ENCODE measurements at regions not wholly inside any gene's neighbourhood (a gene's known extent, or its start where the extent isn't known, plus 50 kb on each side); places are given as distances from the start of the nearest gene placed in this dataset.
A peak's percentile ranks its signal among the peaks of the same experiment; 100 is the strongest.

DNA sequence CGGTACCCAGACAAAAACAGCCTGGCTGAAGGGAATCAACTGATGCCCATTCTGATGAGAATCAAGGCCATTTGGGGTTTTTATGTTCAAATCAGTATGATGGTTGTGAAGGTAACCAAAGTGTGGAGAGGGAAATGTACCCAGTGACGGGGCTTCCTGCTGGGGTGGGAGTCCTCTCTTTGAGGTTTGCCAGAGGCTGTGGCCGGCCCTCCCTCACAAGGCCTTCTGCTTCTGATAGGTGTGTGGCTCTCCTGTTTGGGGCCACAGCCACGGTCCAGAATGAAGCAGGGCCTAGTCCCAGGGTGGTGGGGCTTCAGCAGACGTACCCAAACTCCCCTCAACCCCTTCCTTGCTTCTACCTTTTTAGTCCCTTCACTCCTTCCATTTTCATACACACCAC lies 86.7 kb upstream of the NAA20 start:
- DNase-seq = no peak

DNA sequence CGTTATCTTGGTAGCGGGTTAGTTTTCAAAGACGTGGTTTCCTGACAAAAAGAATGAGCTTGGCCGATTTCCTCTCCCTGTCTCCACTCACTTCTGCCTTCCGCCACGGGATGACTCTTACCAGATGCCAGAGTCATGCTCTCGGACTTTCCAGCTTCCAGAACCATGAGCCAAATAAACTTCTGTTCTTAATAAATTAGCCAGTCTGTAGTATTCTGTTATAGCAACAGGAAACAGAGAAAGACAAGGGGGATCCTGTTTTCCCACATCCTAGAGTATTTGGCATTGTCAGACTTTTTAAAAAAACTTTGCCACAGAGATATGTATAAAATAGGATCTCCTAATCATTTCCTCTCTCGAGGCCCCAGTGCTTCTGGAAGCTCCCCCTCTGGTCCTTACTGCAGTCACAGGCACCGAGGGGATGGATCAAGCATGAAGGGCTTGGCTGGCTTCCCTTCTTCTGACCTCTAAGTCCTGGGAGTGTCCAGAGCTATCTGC lies 84.9 kb upstream of the NAA20 start:
- DNase-seq = no peak

DNA sequence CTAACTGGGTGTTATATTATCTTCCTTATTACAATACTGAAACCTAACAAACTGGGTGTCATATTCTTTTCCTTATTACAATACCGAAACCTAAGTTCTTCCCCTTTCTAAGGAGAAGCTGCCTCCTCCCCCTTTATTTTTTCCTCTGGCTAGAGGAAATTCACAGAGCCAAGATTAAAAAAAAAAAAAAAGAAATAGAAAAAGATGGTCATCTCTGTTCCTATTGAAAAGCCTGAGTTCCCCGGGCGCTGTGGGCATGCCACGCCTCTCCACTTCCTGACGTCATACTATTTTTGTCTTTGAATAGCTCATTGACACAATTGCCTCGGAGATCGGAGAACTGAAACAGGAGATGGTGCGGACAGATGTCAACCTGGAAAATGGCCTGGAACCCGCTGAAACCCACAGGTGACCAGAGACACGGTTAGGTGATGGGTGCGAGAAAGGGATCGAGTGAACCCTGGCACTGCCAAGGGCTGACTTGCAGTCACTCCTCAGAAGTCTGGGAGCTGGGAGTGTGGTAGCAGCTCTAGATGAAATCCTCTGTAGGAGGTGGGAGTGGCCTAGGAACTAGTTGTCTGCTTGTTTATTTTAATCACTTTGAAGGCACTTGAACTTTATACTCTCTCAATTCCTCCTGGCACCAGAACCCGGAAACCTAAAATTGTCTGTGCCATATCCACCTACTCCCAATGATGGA lies 82.2 kb upstream of the NAA20 start:
- peak in 1 of 6 experiments; percentile 1 for DNase-seq

DNA sequence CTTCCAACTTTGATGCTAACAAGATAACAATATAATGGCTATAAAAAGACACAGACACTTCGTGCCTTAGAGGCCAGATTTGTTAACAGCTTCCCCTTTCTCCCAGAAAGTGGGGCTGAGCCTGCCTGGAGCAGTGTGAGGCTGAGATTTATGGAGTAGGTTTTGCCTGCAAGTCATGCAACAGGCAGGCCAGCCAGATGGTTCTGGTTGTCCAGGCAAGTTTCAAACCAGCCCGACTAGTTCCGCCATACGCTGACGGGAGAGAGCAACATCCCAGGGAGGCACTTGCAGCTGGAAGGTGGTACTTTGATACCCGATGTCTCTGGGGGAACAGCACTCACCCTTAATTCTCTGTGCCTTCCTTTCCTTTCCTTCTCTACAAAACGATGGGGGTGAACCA lies 81.3 kb upstream of the NAA20 start:
- DNase-seq = no peak

DNA sequence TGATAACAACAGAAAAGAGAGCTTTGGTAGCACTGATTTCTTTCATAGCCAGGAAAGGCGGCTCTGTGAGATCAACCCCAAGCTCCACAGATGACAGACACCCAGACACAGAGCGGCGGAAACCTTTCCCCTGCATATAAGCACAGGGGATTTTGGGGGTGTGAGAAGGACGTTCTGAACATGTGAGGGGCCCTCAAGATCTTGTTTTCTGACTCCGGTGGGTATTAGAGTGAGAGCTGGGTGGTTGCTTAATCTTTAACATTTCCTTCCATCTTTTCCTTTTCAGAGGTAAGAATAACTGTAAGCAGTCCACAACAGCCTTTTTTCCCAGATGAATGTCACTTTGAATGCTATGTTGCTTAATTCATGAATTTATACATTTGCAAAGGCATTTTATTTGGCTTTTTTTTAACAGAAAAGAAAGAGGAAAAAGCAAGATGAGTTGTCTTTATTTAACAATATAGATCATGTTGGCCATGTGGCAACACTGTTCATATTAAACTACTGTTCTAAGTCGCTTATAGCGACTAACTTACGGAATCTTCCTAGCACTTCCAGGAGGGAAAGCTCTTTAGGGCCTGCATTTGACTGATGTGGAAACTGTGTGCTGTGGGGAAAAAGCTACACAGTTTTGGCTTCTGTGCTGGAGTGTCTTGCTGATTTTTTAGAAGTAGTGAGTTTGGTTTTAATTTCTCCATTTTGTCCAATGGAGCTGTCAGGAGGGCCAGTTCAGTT lies 80.5 kb upstream of the NAA20 start:
- no peak for DNase-seq

DNA sequence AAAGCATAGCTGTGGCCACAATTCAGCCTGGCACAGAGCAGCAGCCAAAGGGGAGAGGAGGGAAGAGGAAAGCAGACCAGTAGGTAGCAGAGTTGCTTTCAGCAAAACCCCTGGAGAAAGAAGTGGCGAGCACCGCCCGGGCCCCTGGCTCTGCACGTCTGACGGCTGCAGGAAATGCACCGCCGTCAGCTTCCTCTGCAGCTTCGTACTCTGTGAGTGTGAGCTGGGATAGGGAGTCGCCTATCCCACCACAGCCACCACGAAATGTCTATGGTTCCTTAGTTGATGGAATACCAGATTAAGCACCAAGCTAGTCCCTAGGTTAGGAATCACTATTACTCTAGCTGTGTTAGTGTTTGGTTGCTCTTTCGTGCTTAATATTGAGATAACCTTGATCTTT lies 79.9 kb upstream of the NAA20 start:
- DNase-seq = peak in 2 of 6 experiments; percentile 6 to 23

DNA sequence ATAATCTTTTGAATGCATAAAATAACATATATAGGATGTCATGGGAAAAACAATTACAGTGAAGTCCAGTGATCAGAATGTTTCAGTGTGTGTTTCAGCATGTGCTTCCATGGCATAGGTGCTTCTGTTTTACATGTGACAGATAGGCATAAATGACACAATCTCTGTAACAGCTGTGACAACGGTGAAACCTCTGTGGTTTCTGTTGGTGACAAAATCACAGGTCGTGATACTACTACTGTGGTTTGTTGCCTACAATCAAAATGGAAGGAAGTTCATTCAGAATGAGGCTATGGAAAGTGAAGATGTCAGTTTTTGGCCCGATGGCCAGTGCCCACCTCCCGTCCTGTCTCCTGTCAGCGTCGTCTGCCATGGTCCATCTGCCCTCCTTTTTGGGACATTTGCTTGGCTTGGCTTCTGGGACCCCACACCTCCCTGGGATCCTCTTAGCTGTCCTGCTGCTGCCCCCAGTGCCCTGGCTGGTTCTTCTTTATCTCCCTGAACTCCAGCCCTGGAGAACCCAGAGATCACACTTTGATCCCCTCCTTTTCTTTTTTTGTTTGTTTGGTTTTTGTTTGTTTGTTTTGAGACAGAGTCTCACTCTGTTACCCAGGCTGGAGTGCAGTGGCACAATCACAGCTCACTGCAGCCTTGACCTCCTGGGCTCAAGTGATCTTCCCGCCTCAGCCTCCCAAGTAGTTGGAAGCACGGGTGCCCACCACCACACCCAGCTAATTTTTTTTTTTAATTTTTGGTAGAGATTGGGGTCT lies 79.3 kb upstream of the NAA20 start:
- DNase-seq = peak in 2 of 6 experiments; percentile 8 to 23

DNA sequence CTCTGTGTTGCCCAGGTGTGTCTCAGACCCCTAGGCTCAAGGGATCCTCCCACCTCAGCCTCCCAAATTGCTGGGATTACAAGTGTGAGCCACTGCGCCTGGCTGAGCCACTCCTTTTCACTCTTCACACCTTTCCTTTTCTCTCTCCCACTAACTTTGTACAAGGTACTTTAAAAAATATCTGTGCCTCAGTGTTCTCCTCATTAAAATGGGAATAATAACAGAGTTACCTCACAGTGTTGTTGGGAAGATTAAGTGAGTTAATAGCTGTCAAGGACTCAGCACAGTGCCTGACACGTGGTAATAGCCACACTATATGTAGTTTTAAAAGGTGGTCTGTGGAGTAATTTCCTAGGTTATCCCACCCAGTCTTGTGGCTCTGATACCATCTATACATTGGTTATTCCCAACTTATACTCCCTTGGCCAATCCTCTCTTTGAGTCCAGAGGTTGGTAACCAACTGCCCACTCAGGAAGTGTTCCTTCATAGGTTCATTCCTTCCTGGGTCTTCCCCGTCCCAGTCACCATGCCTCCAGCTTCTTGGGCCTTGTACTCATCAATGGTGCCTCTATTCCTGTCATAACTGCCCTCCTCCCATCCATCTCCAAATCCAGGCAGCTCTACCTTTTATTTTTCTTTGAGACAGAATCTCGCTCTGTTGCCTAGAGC lies 78.6 kb upstream of the NAA20 start:
- DNase-seq = no peak

DNA sequence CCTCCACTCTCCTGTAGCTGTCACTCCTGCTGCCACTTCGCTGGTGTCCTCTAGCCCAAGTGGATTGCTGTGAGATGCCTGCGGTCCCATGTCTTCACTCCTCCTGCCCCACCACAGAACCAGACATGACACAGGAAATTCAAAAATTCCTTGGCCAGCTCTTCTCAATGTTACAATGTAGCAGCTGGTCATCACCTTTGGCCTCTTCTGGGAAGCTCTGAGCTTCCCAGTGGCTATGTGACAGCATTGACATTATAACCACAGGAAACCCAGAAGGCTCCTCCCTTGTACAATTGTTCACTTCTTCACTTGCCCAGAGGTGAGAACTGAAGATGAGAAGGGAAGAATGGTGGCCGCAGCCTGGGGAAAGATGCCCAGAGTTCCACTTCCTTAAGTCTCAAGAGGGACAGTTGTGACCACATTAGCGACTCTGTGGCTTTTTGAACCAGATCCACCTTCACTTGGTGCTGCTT lies 76.1 kb upstream of the NAA20 start:
- no peak for DNase-seq

DNA sequence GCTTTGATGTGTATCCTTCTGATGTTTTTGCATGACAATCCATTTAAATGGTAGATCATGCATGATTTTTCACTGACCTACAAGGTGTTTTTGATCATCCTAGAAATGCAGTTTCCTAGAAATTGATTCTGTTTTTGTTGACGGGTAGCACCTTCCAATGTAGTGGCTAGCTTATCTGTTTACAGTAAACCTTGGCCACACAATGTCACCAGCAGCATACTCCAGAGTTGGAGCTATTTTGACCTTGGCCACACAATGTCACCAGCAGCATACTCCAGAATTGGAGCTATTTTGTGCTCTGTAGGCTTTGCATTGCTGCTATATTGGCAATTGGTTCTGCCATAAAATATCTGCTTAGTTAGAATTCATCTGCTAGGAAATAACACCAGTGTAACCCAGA lies 74.6 kb upstream of the NAA20 start:
- DNase-seq = no peak

DNA sequence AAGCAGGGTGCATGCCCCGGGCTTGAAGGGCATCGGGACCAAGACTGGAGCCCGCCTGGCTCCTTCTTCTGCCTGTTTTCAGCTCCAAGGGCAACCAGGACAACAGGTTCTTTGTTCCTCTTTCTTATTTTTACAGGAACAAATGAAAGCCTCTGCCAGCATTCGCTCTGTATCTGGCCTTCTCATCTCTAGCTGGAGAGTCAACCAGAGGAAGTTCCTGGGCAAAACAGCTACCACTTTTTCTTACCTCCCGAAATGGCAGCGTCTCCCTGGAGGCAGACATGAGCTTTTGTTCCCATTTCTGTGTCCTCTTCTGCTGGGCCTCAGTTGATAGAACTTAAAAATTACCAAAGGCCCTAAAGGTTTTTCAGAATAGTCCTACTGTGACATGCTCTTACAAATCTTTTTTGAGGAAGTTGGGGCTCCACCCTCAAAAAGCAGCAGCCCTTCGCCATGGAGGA lies 74.1 kb upstream of the NAA20 start:
- no peak for DNase-seq

DNA sequence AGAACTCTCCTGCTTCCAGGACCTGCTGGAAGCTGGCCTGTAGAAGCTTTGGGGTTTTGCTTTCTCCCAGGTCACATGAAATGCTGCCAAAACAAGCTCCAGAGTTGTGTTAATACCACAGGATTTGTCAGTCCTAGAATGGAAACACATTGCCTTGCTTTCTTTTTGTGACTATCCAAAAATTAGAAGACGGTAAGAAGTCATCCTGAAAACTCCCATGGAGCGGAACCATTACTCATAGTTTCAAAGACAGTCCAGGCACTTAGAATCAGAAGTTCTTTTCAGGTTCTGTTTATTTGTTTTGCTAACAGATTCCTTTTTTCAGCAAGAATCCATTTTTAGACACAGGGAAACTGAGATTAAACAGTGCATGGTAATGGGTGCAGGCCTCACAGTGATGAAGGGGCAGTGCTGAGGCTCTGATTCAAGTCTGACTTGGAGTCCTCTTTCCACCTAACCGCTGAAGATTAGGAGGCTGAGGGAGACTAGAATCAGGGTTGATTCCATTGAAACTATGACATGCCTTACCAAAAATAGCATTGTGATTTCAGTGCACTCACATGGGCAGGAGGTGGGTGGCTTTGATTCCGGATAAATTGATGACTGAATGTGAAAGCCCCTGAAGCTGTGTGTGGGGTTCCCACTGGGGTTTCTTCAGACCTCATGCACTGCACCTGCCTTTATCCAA lies 72.2 kb upstream of the NAA20 start:
- no peak for DNase-seq

DNA sequence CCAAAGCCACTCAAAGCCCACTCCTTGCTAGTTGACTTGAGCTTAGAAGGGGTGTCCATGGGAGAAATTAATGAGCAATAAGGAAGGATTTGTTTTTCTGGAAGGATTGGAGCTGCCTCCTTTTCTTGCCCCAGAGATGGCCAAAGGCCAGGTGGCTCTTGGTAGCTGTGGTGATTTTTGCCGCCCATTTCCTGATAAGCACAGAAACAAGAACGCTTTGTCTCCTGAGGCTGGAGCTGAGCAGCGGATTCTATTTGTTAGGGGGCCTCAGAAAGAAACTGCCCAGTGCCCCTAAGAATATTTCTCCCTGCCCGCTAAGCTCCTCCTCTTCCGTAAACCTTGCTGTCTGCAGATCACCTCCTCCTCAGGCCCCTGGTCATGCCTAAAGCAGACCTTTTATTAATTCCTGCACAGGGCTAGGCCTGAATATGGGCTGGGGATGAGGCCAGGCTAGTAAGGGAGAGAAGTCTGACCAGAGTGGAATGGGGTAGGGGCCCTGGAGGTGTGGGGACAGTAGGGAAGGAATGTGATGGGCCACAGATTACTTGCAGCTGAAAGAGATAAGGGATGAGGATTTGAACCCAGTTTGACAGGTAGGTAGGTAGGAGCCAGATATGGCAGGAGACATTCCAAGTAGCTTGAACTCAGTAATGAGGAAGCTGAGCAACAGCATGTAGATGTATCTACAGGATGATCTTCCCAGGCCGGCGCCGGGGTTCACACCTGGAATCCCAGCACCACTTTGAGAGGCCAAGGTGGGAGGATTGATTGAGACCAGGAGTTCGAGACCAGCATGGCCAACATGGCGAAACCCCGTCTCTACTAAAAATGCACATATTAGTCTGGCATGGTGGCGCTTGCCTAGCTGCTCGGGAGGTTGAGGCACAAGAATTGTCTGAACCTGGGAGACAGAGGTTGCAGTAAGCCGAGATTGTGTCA lies 71.2 kb upstream of the NAA20 start:
- DNase-seq = no peak

DNA sequence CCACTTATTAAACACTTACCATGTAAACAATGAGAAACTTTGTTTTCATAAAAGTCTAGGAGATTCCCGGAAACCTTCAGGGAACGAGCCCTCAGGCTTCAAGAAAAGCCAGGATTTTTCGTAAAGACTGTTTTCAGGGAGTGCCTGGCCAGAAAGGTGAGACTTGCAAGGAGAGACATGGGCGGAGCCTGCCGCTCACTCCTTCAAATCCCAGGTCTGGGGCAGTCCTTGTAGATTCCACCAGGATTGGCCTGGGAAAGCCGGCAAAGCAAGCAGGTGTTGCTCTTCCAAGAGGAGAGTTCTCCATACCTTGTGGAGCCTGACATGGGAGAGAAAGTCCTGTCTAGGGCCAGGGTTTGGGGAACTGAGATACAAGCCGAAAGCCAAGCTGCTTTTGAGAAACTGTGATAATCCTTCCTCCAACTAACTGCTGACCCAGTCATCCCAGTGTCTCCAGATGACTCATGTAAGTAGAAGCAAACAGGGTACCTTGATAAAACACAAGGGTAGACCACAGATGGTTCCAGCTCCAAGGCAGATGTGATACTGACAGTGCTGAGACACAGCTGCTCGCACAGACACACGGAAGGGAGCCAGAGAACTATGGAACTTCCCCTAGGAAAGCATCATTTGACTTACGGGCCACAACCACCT lies 69.4 kb upstream of the NAA20 start:
- DNase-seq = no peak

DNA sequence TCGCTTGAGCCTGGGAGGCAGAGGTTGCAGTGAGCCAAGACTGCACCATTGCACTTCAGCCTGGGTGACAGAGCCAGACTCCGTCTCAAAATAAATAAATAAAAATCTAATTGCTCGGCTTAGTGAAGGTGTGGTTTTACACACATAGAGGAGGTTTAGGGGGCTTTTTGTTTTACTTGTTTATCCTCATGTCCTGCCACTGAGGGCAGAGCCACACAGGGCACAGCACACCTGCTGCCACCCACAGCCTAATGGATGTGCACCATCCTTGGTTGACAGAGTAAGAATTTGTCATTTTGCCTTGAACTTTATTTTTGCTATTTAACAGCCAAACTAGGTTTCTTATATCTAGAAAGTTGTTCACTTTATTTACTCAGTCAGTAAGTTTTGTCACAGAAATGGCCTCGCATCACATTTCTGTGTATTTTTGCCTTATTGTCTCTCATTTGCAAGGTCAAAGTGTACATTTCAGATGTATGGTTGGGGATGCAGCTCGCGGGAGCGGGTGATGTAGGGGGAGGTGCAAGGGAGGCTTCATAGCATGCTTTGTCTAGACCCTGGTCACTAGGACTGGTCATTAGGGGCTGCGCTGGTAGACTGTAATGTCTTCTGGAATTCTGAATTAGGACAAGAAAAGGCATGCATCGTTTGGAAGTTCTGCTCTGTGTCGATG lies 67.8 kb upstream of the NAA20 start:
- no peak for DNase-seq

DNA sequence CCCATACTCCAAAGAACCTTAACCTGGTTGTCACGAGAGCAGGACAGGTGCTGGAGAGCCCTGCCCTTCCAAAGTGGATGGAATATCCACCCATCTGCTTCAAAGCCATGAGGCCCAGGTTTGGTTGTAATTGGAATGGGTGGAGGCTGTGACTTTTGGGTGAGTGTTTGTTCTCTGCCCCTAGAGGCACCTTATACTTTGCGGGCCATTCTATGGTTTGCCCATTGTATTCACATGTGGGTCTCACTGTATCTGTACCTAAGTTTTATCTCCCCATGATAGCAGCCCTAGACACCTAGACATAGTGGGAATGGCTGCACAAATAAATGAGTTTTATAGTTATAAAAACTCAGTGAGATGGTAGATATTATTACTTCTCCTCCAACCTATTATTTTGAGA lies 67.1 kb upstream of the NAA20 start:
- no peak for DNase-seq

DNA sequence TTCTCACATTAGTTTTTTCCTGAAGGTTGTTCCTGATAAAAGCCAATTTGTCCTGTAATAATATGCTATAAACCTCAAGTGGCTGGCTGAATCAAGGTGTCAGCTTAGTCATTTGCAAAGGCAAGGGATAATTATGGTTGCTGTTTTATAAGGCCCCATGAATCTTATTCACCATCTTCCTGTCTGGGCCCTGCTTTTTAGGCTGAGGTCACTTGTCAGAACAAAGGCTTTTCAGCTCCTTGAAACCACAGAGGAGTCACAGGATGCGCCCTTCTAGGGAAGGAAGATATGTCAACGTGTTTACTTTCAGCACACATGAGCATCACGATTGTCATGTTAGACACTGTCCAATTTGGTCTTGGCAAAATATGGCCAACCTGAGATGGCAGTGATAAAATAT lies 64.8 kb upstream of the NAA20 start:
- no peak for DNase-seq

DNA sequence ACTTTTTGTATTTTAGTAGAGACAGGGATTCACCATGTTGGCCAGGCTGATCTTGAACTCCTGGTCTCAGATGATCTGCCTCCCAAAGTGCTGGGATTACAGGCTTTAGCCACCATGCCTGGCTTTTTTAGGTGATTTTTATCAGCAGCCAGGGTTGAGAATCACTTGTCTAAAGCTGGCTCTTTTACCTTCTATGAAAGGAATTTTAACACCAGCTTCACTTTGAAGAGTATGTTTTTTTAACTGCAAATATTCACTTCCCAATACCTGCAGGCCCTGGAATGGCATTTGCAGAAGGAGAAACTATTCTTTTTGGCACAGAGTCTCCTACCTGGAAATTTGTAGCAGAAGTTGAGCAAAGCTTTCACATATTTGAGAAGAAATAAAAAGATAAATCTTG lies 63.6 kb upstream of the NAA20 start:
- no peak for DNase-seq

DNA sequence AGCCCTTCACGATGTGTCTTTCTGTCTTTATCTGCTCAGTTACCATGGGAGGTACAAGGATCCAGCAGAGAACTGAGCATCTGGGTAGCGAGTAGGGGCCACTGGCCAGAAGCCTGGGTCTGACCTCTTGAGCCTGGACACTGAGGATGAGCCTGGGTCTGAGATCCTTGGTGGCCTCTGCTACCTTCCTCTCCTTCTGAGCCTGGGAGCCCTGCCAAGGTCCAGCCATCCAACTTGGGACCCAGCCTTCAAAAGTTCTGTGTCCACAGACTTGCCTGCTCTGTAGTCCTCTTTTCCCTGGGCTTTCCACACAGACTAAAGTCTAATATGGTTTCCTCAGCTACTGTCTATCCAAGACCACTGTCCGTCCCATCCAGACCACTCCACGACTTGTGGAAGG lies 60.2 kb upstream of the NAA20 start:
- DNase-seq = no peak

DNA sequence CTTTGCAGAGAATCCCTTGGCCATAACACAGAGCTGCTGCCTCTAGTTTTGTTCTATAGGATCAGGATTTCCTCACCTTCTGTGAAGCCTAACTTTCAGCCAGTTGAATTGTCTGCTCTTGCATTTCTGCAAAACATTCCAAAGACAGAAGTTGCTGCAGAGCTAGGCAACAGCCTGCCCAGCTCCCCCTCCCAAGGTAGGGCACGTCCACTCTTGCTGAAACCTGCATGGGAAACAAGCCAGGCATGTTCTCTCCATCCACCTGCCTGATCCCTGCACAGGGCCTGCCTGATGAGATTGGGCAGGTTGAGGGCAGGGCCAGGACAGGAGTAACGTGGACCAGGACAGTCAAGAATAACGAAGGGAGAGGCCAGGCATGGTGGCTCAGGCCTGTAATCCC lies 58.9 kb upstream of the NAA20 start:
- no peak for DNase-seq

All from stimulated activated naive CD4-positive, alpha-beta T cell (primary cell).